HFFc6 (cell line): ENCODE measurements at regions not wholly inside any gene's neighbourhood (a gene's known extent, or its start where the extent isn't known, plus 50 kb on each side); places are given as distances from the start of the nearest gene placed in this dataset.

Source experiments
- DNase-seq: peaks from one replicate; pipeline ENCODE4 v3.0.0-alpha.2; 2018
- H3K27ac Mint-ChIP-seq: 2 replicates; pipeline ENCODE4 v1.8.0; 2020; ENCODE audit warnings: mild to moderate bottlenecking, mixed read lengths
- H3K27me3 Mint-ChIP-seq: 2 replicates; pipeline ENCODE4 v1.8.0; 2021; ENCODE audit warnings: mild to moderate bottlenecking, moderate library complexity, mixed read lengths; ENCODE audit not compliant: insufficient read depth
- H3K36me3 Mint-ChIP-seq: 2 replicates; pipeline ENCODE4 v1.8.0; 2021; ENCODE audit warnings: low read depth, mixed read lengths
- H3K4me1 Mint-ChIP-seq: 2 replicates; pipeline ENCODE4 v1.8.0; 2020; ENCODE audit warnings: low read depth, mixed read lengths
- H3K4me3 Mint-ChIP-seq: 2 replicates; pipeline ENCODE4 v1.8.0; 2020; ENCODE audit warnings: mild to moderate bottlenecking, moderate library complexity, mixed read lengths
- H3K9me3 Mint-ChIP-seq: 2 replicates; pipeline ENCODE4 v1.8.0; 2020; ENCODE audit warnings: mild to moderate bottlenecking, mixed read lengths
- TF ChIP-seq, protein P1 (sequence below): fragments of 200-600 bp; sonication (generic); IDR thresholded peaks from 2 replicates; pipeline ENCODE4 v1.5.0; 2021; ENCODE audit warnings: antibody characterized with exemption, mild to moderate bottlenecking

DNA sequence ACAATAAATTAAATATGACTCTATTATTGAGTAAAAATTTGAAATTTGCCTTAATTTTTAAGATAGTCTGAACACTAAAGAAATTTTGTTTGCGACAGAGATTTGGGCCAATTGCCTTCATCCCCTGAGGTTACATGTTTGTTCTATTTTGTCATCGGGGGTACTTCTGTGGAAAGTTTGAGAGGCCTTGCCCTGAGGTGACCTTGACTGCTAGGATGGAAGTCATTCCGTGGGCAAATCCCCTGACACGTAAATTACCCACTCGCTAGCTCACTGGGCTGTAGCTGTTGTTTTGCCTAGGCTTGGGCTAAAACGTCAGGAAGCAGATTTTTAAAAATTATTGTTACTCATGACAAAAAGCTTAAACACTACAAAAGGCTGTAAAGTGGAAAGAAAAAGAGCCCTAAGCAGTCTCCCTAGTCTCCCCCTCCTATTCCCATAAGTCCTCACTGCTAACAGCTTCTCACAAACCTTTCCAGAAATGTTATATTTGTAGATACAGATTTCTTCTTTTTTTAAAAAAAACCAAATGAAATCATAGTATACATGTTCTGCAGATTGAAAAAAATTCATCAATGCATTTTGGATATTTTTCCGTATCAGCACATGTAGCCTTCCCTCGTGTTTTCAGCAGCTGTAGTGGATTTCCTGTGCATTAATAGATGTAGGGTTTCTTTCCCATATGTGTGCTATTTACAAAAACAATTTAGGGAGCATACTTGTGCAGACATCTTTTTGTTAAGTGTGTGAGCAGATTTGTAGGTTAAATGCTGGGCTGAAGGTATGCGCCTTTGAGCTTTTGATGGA is 142.7 kb downstream of the MRPS6 start:
- Mint-ChIP-seq H3K27ac (no peak overlapping the region), H3K27me3 (peaks cover 5% of the 10 kb centered on the region; the same call in 1 of the 2 replicates), H3K36me3 (peaks cover 10% of the 10 kb centered on the region), H3K9me3 (peaks cover 16% of the 10 kb centered on the region), H3K4me1 (peaks cover 16% of the 10 kb centered on the region), H3K4me3 (no peak overlapping the region)
- TF ChIP-seq, protein P1, sequence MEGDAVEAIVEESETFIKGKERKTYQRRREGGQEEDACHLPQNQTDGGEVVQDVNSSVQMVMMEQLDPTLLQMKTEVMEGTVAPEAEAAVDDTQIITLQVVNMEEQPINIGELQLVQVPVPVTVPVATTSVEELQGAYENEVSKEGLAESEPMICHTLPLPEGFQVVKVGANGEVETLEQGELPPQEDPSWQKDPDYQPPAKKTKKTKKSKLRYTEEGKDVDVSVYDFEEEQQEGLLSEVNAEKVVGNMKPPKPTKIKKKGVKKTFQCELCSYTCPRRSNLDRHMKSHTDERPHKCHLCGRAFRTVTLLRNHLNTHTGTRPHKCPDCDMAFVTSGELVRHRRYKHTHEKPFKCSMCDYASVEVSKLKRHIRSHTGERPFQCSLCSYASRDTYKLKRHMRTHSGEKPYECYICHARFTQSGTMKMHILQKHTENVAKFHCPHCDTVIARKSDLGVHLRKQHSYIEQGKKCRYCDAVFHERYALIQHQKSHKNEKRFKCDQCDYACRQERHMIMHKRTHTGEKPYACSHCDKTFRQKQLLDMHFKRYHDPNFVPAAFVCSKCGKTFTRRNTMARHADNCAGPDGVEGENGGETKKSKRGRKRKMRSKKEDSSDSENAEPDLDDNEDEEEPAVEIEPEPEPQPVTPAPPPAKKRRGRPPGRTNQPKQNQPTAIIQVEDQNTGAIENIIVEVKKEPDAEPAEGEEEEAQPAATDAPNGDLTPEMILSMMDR = no peak
- DNase-seq = no peak

DNA sequence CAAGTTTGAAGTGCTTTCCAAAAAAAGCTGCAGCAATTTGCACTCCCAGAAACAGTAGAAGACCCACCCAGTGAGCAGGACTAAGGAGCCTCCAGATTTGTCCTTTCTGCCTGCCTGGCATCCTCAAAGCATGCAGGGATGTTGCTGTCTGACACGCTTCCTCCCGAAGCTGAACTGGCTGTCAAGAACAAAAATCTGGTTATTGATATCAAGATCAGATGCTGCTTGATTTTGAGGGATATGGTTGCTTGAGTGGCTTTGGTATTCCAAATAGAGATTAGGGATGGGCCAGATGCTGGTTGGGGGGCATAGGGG is 143.3 kb downstream of the MRPS6 start:
- no peak overlapping the region for H3K27ac Mint-ChIP-seq

DNA sequence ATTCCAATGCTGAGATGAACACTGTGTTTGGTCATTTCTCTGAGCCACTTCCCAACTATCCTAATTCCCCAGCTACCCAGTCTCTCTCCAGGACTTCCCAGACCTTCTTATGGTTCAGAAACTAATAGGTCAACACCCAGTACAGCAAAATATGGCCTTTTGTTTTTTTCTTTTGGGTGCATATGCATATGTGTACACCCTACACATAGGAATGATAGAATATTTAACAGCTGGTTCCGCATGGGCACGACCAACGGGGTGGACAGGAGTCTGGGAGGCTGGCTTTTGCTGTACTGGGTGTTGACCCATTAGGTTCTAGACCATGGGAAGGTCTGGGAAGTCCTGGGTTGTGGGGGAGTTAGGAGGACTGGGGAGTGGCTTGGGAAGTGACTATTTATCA is 143.9 kb downstream of the MRPS6 start:
- no peak overlapping the region for H3K27ac Mint-ChIP-seq
- no peak overlapping the region for H3K4me3 Mint-ChIP-seq
- H3K27me3 Mint-ChIP-seq = peaks cover 5% of the 10 kb centered on the region; the same call in 1 of the 2 replicates
- peaks cover 16% of the 10 kb centered on the region for H3K9me3 Mint-ChIP-seq
- no peak for DNase-seq
- H3K36me3 Mint-ChIP-seq = peaks cover 10% of the 10 kb centered on the region
- TF ChIP-seq, protein P1 = no peak
- peaks cover 16% of the 10 kb centered on the region for H3K4me1 Mint-ChIP-seq

More for the DNA sequence above, 143.3 kb downstream of the MRPS6 start:
- DNase-seq = no peak
- Mint-ChIP-seq H3K27me3 (peaks cover 5% of the 10 kb centered on the region; the same call in 1 of the 2 replicates), H3K4me3 (no peak overlapping the region), H3K4me1 (peaks cover 16% of the 10 kb centered on the region), H3K36me3 (peaks cover 10% of the 10 kb centered on the region), H3K9me3 (peaks cover 16% of the 10 kb centered on the region)
- TF ChIP-seq, protein P1 = no peak

DNA sequence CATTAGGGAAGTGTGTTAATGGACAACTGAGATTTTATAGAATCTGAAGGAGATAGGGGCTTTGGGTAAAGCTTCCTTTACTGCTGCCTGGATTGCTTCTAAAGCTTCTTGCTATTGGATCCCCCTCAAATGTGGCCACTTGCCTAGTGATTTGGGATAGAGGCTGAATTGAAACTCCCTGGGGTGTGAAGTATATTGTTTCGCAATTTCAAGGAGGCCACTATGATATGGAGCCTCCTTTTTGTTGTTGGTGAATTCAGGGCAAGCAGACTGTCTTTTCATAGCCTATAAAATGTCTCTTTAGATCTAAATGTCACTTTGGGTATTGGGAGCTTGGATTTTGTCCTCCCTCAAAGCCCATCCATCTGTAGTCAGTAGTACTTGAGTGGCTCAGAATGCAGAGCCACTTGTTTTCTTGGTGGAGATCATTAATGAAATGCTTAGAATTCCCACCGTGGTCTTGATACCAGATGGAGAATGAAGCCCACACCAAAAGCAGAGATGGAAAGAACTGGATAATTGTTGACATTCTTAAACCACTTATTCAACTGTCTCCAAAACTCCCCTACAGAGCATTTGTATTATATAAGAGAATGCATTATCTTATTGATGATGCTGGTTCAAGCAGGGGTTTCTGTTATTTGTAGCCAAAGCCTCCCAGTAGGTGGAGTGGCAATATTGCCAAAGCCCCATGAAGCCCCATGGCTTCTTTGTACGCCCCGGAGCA is 144.3 kb upstream of the KCNE2 start:
- no peak overlapping the region for H3K27ac Mint-ChIP-seq
- no peak for DNase-seq
- H3K4me1 Mint-ChIP-seq = peaks cover 16% of the 10 kb centered on the region
- peaks cover 18% of the 10 kb centered on the region for H3K27me3 Mint-ChIP-seq
- TF ChIP-seq, protein P1 = no peak
- peaks cover 4% of the 10 kb centered on the region; the same call in 1 of the 2 replicates for H3K36me3 Mint-ChIP-seq
- no peak overlapping the region for H3K4me3 Mint-ChIP-seq
- peaks cover 8% of the 10 kb centered on the region; the same call in 1 of the 2 replicates for H3K9me3 Mint-ChIP-seq

DNA sequence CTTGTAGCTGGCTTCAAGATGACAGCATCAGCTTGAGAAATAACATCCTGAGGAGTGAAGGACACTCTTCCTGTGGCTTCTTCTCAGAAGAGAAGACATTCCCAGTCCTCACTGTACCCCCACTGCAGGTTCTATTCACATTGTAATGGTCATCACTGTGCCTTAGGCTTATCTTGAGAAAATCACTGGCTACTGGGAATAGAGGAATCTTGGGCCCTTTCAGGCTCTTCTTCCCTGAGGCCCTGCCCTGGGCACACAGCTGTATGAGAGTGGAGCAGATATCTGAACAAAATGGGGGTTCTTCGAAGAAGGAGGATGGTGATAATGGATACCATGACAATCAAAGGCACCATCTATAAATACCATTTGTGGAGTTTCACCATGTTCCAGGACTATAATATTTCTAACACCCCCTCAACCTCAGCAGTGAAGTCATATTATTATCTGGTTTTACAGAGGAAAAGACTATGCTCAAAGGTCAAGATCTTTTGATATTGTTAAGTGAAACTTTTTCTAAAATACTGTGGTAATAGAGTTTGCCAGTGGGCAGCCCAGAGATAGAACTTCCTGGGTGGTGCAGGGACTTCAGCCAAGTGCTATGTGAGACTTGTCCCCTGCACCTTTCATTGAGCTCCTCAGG is 143.1 kb upstream of the KCNE2 start:
- no peak for DNase-seq
- Mint-ChIP-seq H3K4me3 (no peak overlapping the region), H3K4me1 (peaks cover 8% of the 10 kb centered on the region), H3K27ac (no peak overlapping the region), H3K36me3 (no peaks in the 10 kb centered on the region), H3K27me3 (peaks cover 16% of the 10 kb centered on the region), H3K9me3 (no peaks in the 10 kb centered on the region)
- TF ChIP-seq, protein P1 = no peak
